IMR-90 (cell line): ENCODE measurements at regions not wholly inside any gene's neighbourhood (a gene's known extent, or its start where the extent isn't known, plus 50 kb on each side); places are given as distances from the start of the nearest gene placed in this dataset.

Experiments used
- ATAC-seq: fragments of 200-7000 bp; cut with Tn5 transposase; 2 replicates; pipeline ENCODE4 v1.9.1; 2020; ENCODE audit warnings: low read depth, mild to moderate bottlenecking, moderate library complexity
- BruUV-seq: library from RNA; stranded (reverse); fragments of 400-500 nt; replicated peaks from 2 replicates; lab custom pipeline; 2021; lab: Mats Ljungman, UMichigan
- CTCF ChIA-PET: fragments of 300-600 bp; formaldehyde crosslinking; extraction: SDS; loops from one replicate; lab custom pipeline; 2021; ENCODE audit warnings: antibody characterized with exemption; lab: Yijun Ruan, JAX
- POLR2A ChIA-PET: fragments of 300-600 bp; sonication (Branson Sonifier 250); formaldehyde crosslinking; loops from one replicate; lab custom pipeline; 2022; ENCODE audit warnings: antibody characterized with exemption; ENCODE audit not compliant: unreplicated experiment; lab: Charles Lee
- DNase-seq: peaks from one replicate; pipeline ENCODE4 v3.0.0; 2013
- H2AFZ ChIP-seq: replicated peaks from 2 replicates; pipeline ENCODE3; 2013; ENCODE audit warnings: low read length, mild to moderate bottlenecking; ENCODE audit not compliant: poor library complexity
- H2AK5ac ChIP-seq: 2 replicates; pipeline ENCODE4 v1.6.1; 2013; ENCODE audit warnings: low read depth, low read length, inconsistent platforms
- H2AK9ac ChIP-seq: replicated peaks from 2 replicates; pipeline ENCODE3; 2013; ENCODE audit warnings: mild to moderate bottlenecking, low read depth, low read length, moderate library complexity; ENCODE audit not compliant: poor library complexity
- H2BK120ac ChIP-seq: 2 replicates; pipeline ENCODE4 v1.6.1; 2013; ENCODE audit warnings: low read depth, low read length, inconsistent platforms
- H2BK15ac ChIP-seq: 3 replicates; pipeline ENCODE4 v1.6.1; 2013; ENCODE audit warnings: low read depth, low read length, inconsistent platforms
- H2BK20ac ChIP-seq: 2 replicates; pipeline ENCODE4 v1.6.1; 2013; ENCODE audit warnings: low read depth, mild to moderate bottlenecking, inconsistent platforms, low read length, moderate library complexity
- H2BK5ac ChIP-seq: 2 replicates; pipeline ENCODE4 v1.6.1; 2013; ENCODE audit warnings: mild to moderate bottlenecking, low read depth, low read length, inconsistent platforms; ENCODE audit not compliant: poor library complexity, severe bottlenecking
- H3K14ac ChIP-seq: replicated peaks from 2 replicates; pipeline ENCODE4 v1.6.1; 2013; ENCODE audit warnings: low read depth, low read length, inconsistent platforms
- H3K18ac ChIP-seq: 2 replicates; pipeline ENCODE4 v1.6.1; 2013; ENCODE audit warnings: low read depth, low read length, control low read depth
- H3K23ac ChIP-seq: 2 replicates; pipeline ENCODE4 v1.6.1; 2013; ENCODE audit warnings: low read depth, low read length, inconsistent platforms
- H3K27ac ChIP-seq: 2 replicates; pipeline ENCODE4 v1.5.1; 2013; ENCODE audit warnings: mild to moderate bottlenecking, control low read depth, low read length; ENCODE audit not compliant: insufficient read depth
- H3K27me3 ChIP-seq: 2 replicates; pipeline ENCODE4 v1.6.1; 2013; ENCODE audit warnings: low read length; ENCODE audit not compliant: control insufficient read depth, insufficient read depth
- H3K36me3 ChIP-seq: 2 replicates; pipeline ENCODE4 v1.6.1; 2013; ENCODE audit warnings: low read length, mixed read lengths; ENCODE audit not compliant: control insufficient read depth, insufficient read depth
- H3K4ac ChIP-seq: 2 replicates; pipeline ENCODE4 v1.6.1; 2013; ENCODE audit warnings: low read depth, low read length, inconsistent platforms
- H3K4me1 ChIP-seq: 2 replicates; pipeline ENCODE4 v1.6.1; 2013; ENCODE audit warnings: low read length, mixed read lengths; ENCODE audit not compliant: control insufficient read depth, insufficient read depth
- H3K4me2 ChIP-seq: 2 replicates; pipeline ENCODE4 v1.6.1; 2013; ENCODE audit warnings: low read depth, mild to moderate bottlenecking, control low read depth, low read length, moderate library complexity
- H3K4me3 ChIP-seq: 2 replicates; pipeline ENCODE4 v1.5.1; 2013; ENCODE audit warnings: low read depth, mild to moderate bottlenecking, control low read depth, low read length, moderate library complexity; ENCODE audit not compliant: insufficient read depth
- H3K56ac ChIP-seq: 2 replicates; pipeline ENCODE4 v1.6.1; 2013; ENCODE audit warnings: low read length, inconsistent platforms; ENCODE audit not compliant: insufficient read depth; ENCODE audit errors: extremely low read depth
- H3K79me1 ChIP-seq, 2 experiments: 2 replicates each; pipeline ENCODE4 v1.6.1; 2013; ENCODE audit warnings: low read length in 2 of 2, inconsistent platforms in 1 of 2, low read depth in 1 of 2
- H3K9ac ChIP-seq: 2 replicates; pipeline ENCODE4 v1.6.1; 2013; ENCODE audit warnings: low read depth, low read length, control low read depth
- H3K9me1 ChIP-seq: 2 replicates; pipeline ENCODE4 v1.6.1; 2013; ENCODE audit warnings: low read length, inconsistent platforms; ENCODE audit not compliant: insufficient read depth
- H3K9me3 ChIP-seq: 2 replicates; pipeline ENCODE4 v1.6.1; 2013; ENCODE audit warnings: low read length; ENCODE audit not compliant: control insufficient read depth, insufficient read depth
- H4K20me1 ChIP-seq: 2 replicates; pipeline ENCODE4 v1.6.1; 2013; ENCODE audit warnings: low read length, inconsistent platforms; ENCODE audit not compliant: insufficient read depth
- H4K5ac ChIP-seq: 2 replicates; pipeline ENCODE4 v1.6.1; 2013; ENCODE audit warnings: mild to moderate bottlenecking, low read depth, low read length, control low read depth
- H4K8ac ChIP-seq, 2 experiments: 2 replicates each; pipeline ENCODE4 v1.6.1; 2013; ENCODE audit warnings: low read depth in 2 of 2, low read length in 2 of 2, control low read depth in 1 of 2, inconsistent platforms in 1 of 2
- H4K91ac ChIP-seq: 2 replicates; pipeline ENCODE4 v1.6.1; 2013; ENCODE audit warnings: low read depth, low read length, inconsistent platforms; ENCODE audit not compliant: insufficient read depth
- ELK1 ChIP-seq: fragments of 150-350 bp; IDR thresholded peaks from 2 replicates; pipeline ENCODE4 v1.6.1; 2016; ENCODE audit warnings: low read depth, mild to moderate bottlenecking, low read length, moderate library complexity, borderline replicate concordance
- MAFK ChIP-seq: IDR thresholded peaks from 2 replicates; pipeline ENCODE4 v1.6.1; 2012; ENCODE audit warnings: low read depth, low read length, improper control_type of control experiment
- MXI1 ChIP-seq: IDR thresholded peaks from 2 replicates; pipeline ENCODE4 v1.6.1; 2012; ENCODE audit warnings: low read depth, mild to moderate bottlenecking, low read length, moderate library complexity, borderline replicate concordance
- SMC3 ChIP-seq: fragments of 150-350 bp; IDR thresholded peaks from 2 replicates; pipeline ENCODE4 v1.6.1; 2016; ENCODE audit warnings: low read depth, mild to moderate bottlenecking, antibody characterized with exemption, low read length, moderate library complexity
- USF2 ChIP-seq: fragments of 150-350 bp; IDR thresholded peaks from 2 replicates; pipeline ENCODE4 v1.6.1; 2017; ENCODE audit warnings: mild to moderate bottlenecking, antibody characterized with exemption, low read length, low read depth
- WGBS, 2 experiments: methylation state at CpG; one replicate each; pipeline versions ENCODE4 v1.1.5 to v1.1.7; 2013; ENCODE audit warnings: missing lambda C conversion rate in 2 of 2; ENCODE audit not compliant: insufficient read length in 1 of 2; ENCODE audit errors: extremely low coverage in 2 of 2; 5-methylcytosine and 5-hydroxymethylcytosine counted together
- dilution Hi-C: fragments of 300-500 bp; cut with HindIII; formaldehyde crosslinking; loops from one replicate; pipeline ENCODE4 v1.14.3; 2018; ENCODE audit warnings: low sequenced_read_pairs; ENCODE audit not compliant: unreplicated experiment
- in situ Hi-C: fragments of 300-500 bp; cut with MboI; formaldehyde crosslinking; loops from 3 replicates; pipeline ENCODE4 v1.14.3; 2019; ENCODE audit warnings: low sequenced_read_pairs, inconsistent platforms, mixed read lengths
- intact Hi-C: fragments of 100-400 bp; cut with micrococcal nuclease; formaldehyde crosslinking; loops from 2 replicates; pipeline ENCODE4 v1.10.0; 2022

- no CpG with 5 or more reads among the region's 2 CpGs for WGBS, 2 experiments
- intact Hi-C loops = no loop called here
These were observed 100.0 kb upstream of the PIEZO2 start for GRCh38 chr18:11249391-11249790.

More at GRCh38 chr18:11249391-11249790, 100.0 kb upstream of the PIEZO2 start:
- peaks cover 8% of the 10 kb centered on the region for H3K9me1 ChIP-seq
- H4K91ac ChIP-seq = no peak overlapping the region
- H2BK15ac ChIP-seq = no peak overlapping the region
- H3K56ac ChIP-seq = no peak overlapping the region
- H3K79me1 ChIP-seq = no peaks in the 10 kb centered on the region
- H2AFZ ChIP-seq = no peak overlapping the region
- H4K8ac ChIP-seq = no peak overlapping the region
- no peak overlapping the region for H2BK120ac ChIP-seq
- ATAC-seq (no peak), DNase-seq (no peak)
- TF ChIP-seq MAFK = no peak
- no peak for TF ChIP-seq SMC3
- TF ChIP-seq MXI1 = no peak
- TF ChIP-seq ELK1 = no peak
- TF ChIP-seq USF2 = no peak
- no peaks in the 10 kb centered on the region for H3K36me3 ChIP-seq
- no peak overlapping the region for H3K23ac ChIP-seq
- no peak overlapping the region for H3K9ac ChIP-seq
- no peak overlapping the region for H2AK9ac ChIP-seq
- H3K27ac ChIP-seq = no peak overlapping the region
- H2BK20ac ChIP-seq = no peak overlapping the region
- ChIA-PET POLR2A (no interaction called here), CTCF (no interaction called here)
- no peaks in the 10 kb centered on the region for H4K20me1 ChIP-seq
- dilution Hi-C loops = no loop called here
- H3K4me1 ChIP-seq = no peaks in the 10 kb centered on the region
- H3K9me3 ChIP-seq = no peaks in the 10 kb centered on the region
- H3K4ac ChIP-seq = no peak overlapping the region
- no peak overlapping the region for H3K4me3 ChIP-seq
- BruUV-seq = no TSS peak
- no peak overlapping the region for H2AK5ac ChIP-seq
- H3K27me3 ChIP-seq = peaks cover 6% of the 10 kb centered on the region; the same call in 1 of the 2 replicates
- H3K18ac ChIP-seq = no peak overlapping the region
- no peak overlapping the region for H3K4me2 ChIP-seq
- no peak overlapping the region for H2BK5ac ChIP-seq
- H4K5ac ChIP-seq = no peak overlapping the region
- in situ Hi-C loops = no loop called here
- H3K14ac ChIP-seq = no peak overlapping the region
